Upper lobe of right lung (tissue), 1 donor: ENCODE measurements at regions not wholly inside any gene's neighbourhood (a gene's known extent, or its start where the extent isn't known, plus 50 kb on each side); places are given as distances from the start of the nearest gene placed in this dataset.
"Not testable (repeated sequence)": the region's sequence is repeated elsewhere in the genome, so short reads cannot be mapped to it uniquely, and the experiment has no call there.

Source experiments
- ATAC-seq: fragments of 200-7000 bp; cut with Tn5 transposase; one replicate; pipeline ENCODE4 v1.9.1; 2020; ENCODE audit warnings: mild to moderate bottlenecking, moderate library complexity
- DNase-seq: peaks from one replicate; pipeline ENCODE4 v3.0.0-alpha.2; 2020
- H3K27ac ChIP-seq: fragments of 200-600 bp; one replicate; pipeline ENCODE4 v1.8.0; 2022
- H3K27me3 ChIP-seq: fragments of 200-600 bp; one replicate; pipeline ENCODE4 v1.8.0; 2022; ENCODE audit warnings: mild to moderate bottlenecking
- H3K36me3 ChIP-seq: fragments of 200-600 bp; one replicate; pipeline ENCODE4 v1.8.0; 2022
- H3K4me1 ChIP-seq: fragments of 200-600 bp; one replicate; pipeline ENCODE4 v1.8.0; 2022
- H3K4me3 ChIP-seq: fragments of 200-600 bp; one replicate; pipeline ENCODE4 v1.8.0; 2022; ENCODE audit warnings: mild to moderate bottlenecking
- H3K9me3 ChIP-seq: fragments of 200-600 bp; one replicate; pipeline ENCODE4 v1.8.0; 2022
- CTCF ChIP-seq: fragments of 200-600 bp; IDR thresholded peaks from one replicate; pipeline ENCODE4 v1.8.0; 2022; ENCODE audit warnings: antibody characterized with exemption
- intact Hi-C: fragments of 100-400 bp; cut with DNase I; formaldehyde crosslinking; loops from one replicate; pipeline ENCODE4 v1.11.0; 2022
- donor health status: DM: no; HTN: yes; CAD: no; lungs with severe emphysema.

- H3K27me3 ChIP-seq: no peaks in the 10 kb centered on the region
- no peak for DNase-seq
- intact Hi-C loops: no loop called here
Measured at GRCh38 chr20:19872001-19872400, 113.9 kb downstream of the RIN2 start.

GRCh38 chr20:19874040-19874727, 116.1 kb downstream of the RIN2 start:
- no peak overlapping the region for H3K4me3 ChIP-seq
- TF ChIP-seq CTCF: no peak
- ATAC-seq: no peak
- no peaks in the 10 kb centered on the region for H3K27me3 ChIP-seq
- intact Hi-C loops: no loop called here
- H3K27ac ChIP-seq: no peak overlapping the region
- no peaks in the 10 kb centered on the region for H3K36me3 ChIP-seq
- peaks cover 14% of the 10 kb centered on the region for H3K4me1 ChIP-seq
- DNase-seq: no peak
- no peaks in the 10 kb centered on the region for H3K9me3 ChIP-seq

More at GRCh38 chr20:19872001-19872400, 113.9 kb downstream of the RIN2 start:
- TF ChIP-seq CTCF: no peak
- Histone ChIP-seq H3K4me3 (no peak overlapping the region), H3K9me3 (no peaks in the 10 kb centered on the region), H3K4me1 (peaks cover 14% of the 10 kb centered on the region), H3K36me3 (no peaks in the 10 kb centered on the region), H3K27ac (no peak overlapping the region)
- ATAC-seq: no peak

GRCh38 chr20:19875376-19876221, 117.5 kb downstream of the RIN2 start:
- H3K36me3 ChIP-seq: no peaks in the 10 kb centered on the region
- DNase-seq (no peak), ATAC-seq (peak; percentile 70)
- no peaks in the 10 kb centered on the region for H3K9me3 ChIP-seq
- peaks cover 17% of the 10 kb centered on the region for H3K4me1 ChIP-seq
- intact Hi-C loops: no loop called here
- no peaks in the 10 kb centered on the region for H3K27me3 ChIP-seq
- no peak overlapping the region for H3K4me3 ChIP-seq
- no peak for TF ChIP-seq CTCF
- peak overlapping the region; percentile 78 for H3K27ac ChIP-seq

GRCh38 chr20:19876828-19877460, 118.9 kb downstream of the RIN2 start:
- Histone ChIP-seq H3K27ac (peak overlapping the region; percentile 78), H3K36me3 (no peaks in the 10 kb centered on the region), H3K4me3 (no peak overlapping the region), H3K4me1 (peaks cover 19% of the 10 kb centered on the region), H3K27me3 (no peaks in the 10 kb centered on the region), H3K9me3 (no peaks in the 10 kb centered on the region)
- ATAC-seq (no peak), DNase-seq (no peak)
- intact Hi-C loops: no loop called here
- TF ChIP-seq CTCF: no peak

GRCh38 chr20:19879874-19880255, 121.8 kb downstream of the RIN2 start:
- H3K36me3 ChIP-seq, intact Hi-C loops, ATAC-seq, H3K4me3 ChIP-seq, H3K27ac ChIP-seq, DNase-seq, H3K9me3 ChIP-seq, H3K27me3 ChIP-seq: not testable (repeated sequence)
- peaks cover 27% of the 10 kb centered on the region for H3K4me1 ChIP-seq
